Fibroblast of lung (primary cell): ENCODE measurements at regions not wholly inside any gene's neighbourhood (a gene's known extent, or its start where the extent isn't known, plus 50 kb on each side); places are given as distances from the start of the nearest gene placed in this dataset.
A peak's percentile ranks its signal among the peaks of the same experiment; 100 is the strongest.

Source experiments
- DNase-seq, 2 donors: peaks; one replicate each; pipeline versions ENCODE4 v3.0.0 to v3.0.0-alpha.2; 2010; ENCODE audit warnings: low read depth in 2 of 2
- H2AFZ ChIP-seq: 2 replicates; pipeline ENCODE4 v1.5.1; 2012; ENCODE audit warnings: low read length, control low read depth, inconsistent platforms
- H3K27ac ChIP-seq: 2 replicates; pipeline ENCODE4 v1.5.1; 2011; ENCODE audit warnings: low read length, control low read depth; ENCODE audit not compliant: insufficient read depth
- H3K27me3 ChIP-seq: 2 replicates; pipeline ENCODE4 v1.5.1; 2011; ENCODE audit warnings: mild to moderate bottlenecking, low read length; ENCODE audit not compliant: control insufficient read depth, insufficient read depth
- H3K36me3 ChIP-seq: 2 replicates; pipeline ENCODE4 v1.5.1; 2011; ENCODE audit warnings: low read length; ENCODE audit not compliant: control insufficient read depth, insufficient read depth
- H3K4me1 ChIP-seq: 2 replicates; pipeline ENCODE4 v1.5.1; 2011; ENCODE audit warnings: low read length; ENCODE audit not compliant: control insufficient read depth, insufficient read depth; ENCODE audit errors: extremely low read depth
- H3K4me2 ChIP-seq: 2 replicates; pipeline ENCODE4 v1.5.1; 2011; ENCODE audit warnings: low read length, control low read depth; ENCODE audit not compliant: insufficient read depth; ENCODE audit errors: extremely low read depth
- H3K4me3 ChIP-seq, 4 experiments: fragments of 200-600 bp in 1 of 4; sonication (generic) in 1 of 4; replicated peaks in 1 of 4; 2 replicates each; pipeline ENCODE4 v1.5.1; 2011 to 2016; ENCODE audit warnings: low read length in 4 of 4, low read depth in 3 of 4, mild to moderate bottlenecking in 3 of 4, control low read depth in 2 of 4, inconsistent platforms in 1 of 4, mixed read lengths in 1 of 4; ENCODE audit not compliant: insufficient read depth in 1 of 4; ENCODE audit errors: control extremely low read depth in 1 of 4
- H3K79me2 ChIP-seq: 2 replicates; pipeline ENCODE4 v1.5.1; 2012; ENCODE audit warnings: mild to moderate bottlenecking, low read length, inconsistent platforms; ENCODE audit not compliant: control insufficient read depth, insufficient read depth
- H3K9ac ChIP-seq: 2 replicates; pipeline ENCODE4 v1.5.1; 2011; ENCODE audit warnings: mild to moderate bottlenecking, low read length, control low read depth; ENCODE audit not compliant: insufficient read depth
- H3K9me3 ChIP-seq: 2 replicates; pipeline ENCODE4 v1.5.1; 2012; ENCODE audit warnings: low read depth, low read length; ENCODE audit not compliant: control insufficient read depth, insufficient read depth
- H4K20me1 ChIP-seq: 2 replicates; pipeline ENCODE4 v1.5.1; 2011; ENCODE audit warnings: low read length; ENCODE audit not compliant: control insufficient read depth, insufficient read depth; ENCODE audit errors: extremely low read depth
- CTCF ChIP-seq, 2 donors: IDR thresholded peaks in 1 of 2; conservative IDR thresholded peaks in 1 of 2; 1 replicate in 1 of 2; 2 replicates in 1 of 2; pipeline ENCODE4 v1.5.1; 2011 to 2012; ENCODE audit warnings: low read length in 2 of 2, control low read depth in 1 of 2, inconsistent platforms in 1 of 2, low read depth in 1 of 2, mild to moderate bottlenecking in 1 of 2
- EZH2 ChIP-seq: IDR thresholded peaks from 2 replicates; pipeline ENCODE4 v1.5.1; 2012; ENCODE audit warnings: low read length, control low read depth, mild to moderate bottlenecking; ENCODE audit errors: missing control alignments

GRCh38 chr7:15123901-15124300 is 221.3 kb upstream of the DGKB start:
- H3K4me3 ChIP-seq: no peak overlapping the region
- no peak overlapping the region for H3K27ac ChIP-seq
- H3K27me3 ChIP-seq: no peaks in the 10 kb centered on the region
- DNase-seq: peak in 1 of 2 donors; percentile 19
- TF ChIP-seq EZH2 (no peak), CTCF (conservative IDR thresholded peaks at IDR 0.05 in 1 of 2, IDR thresholded peaks at IDR 0.05 in 1 of 2; ENCODE audit: low read depth in 1 of 2, low read length in 2 of 2) (no peak)
- no peaks in the 10 kb centered on the region for H3K36me3 ChIP-seq
- no peaks in the 10 kb centered on the region for H4K20me1 ChIP-seq
- no peaks in the 10 kb centered on the region for H3K4me1 ChIP-seq
- H3K9me3 ChIP-seq: no peaks in the 10 kb centered on the region
- H3K9ac ChIP-seq: no peak overlapping the region
- no peak overlapping the region for H3K4me2 ChIP-seq
- H2AFZ ChIP-seq: no peak overlapping the region
- no peaks in the 10 kb centered on the region for H3K79me2 ChIP-seq

GRCh38 chr7:15113752-15114151 is 211.2 kb upstream of the DGKB start:
- Histone ChIP-seq H3K4me2 (no peak overlapping the region), H2AFZ (no peak overlapping the region), H3K4me3 (no peak overlapping the region), H3K36me3 (no peaks in the 10 kb centered on the region), H3K9me3 (no peaks in the 10 kb centered on the region), H3K4me1 (no peaks in the 10 kb centered on the region), H3K9ac (no peak overlapping the region), H4K20me1 (no peaks in the 10 kb centered on the region), H3K79me2 (no peaks in the 10 kb centered on the region), H3K27ac (no peak overlapping the region), H3K27me3 (no peaks in the 10 kb centered on the region)
- DNase-seq: peak; percentile 4 to 8
- TF ChIP-seq CTCF (conservative IDR thresholded peaks at IDR 0.05 in 1 of 2, IDR thresholded peaks at IDR 0.05 in 1 of 2; ENCODE audit: low read depth in 1 of 2, low read length in 2 of 2): no peak

- no peak for DNase-seq
- H3K9ac ChIP-seq: no peak overlapping the region
- no peaks in the 10 kb centered on the region for H3K27me3 ChIP-seq
- no peak overlapping the region for H2AFZ ChIP-seq
- no peaks in the 10 kb centered on the region for H3K9me3 ChIP-seq
- H3K4me3 ChIP-seq: no peak overlapping the region
- H3K4me2 ChIP-seq: no peak overlapping the region
- no peaks in the 10 kb centered on the region for H4K20me1 ChIP-seq
- no peak overlapping the region for H3K27ac ChIP-seq
- H3K36me3 ChIP-seq: no peaks in the 10 kb centered on the region
- H3K79me2 ChIP-seq: no peaks in the 10 kb centered on the region
- TF ChIP-seq CTCF (conservative IDR thresholded peaks at IDR 0.05 in 1 of 2, IDR thresholded peaks at IDR 0.05 in 1 of 2; ENCODE audit: low read depth in 1 of 2, low read length in 2 of 2) (no peak), EZH2 (no peak)
- H3K4me1 ChIP-seq: no peaks in the 10 kb centered on the region
These were observed 203.2 kb upstream of the DGKB start for GRCh38 chr7:15105711-15106110.
